GM19455 (cell line): ENCODE measurements at regions not wholly inside any gene's neighbourhood (a gene's known extent, or its start where the extent isn't known, plus 50 kb on each side); places are given as distances from the start of the nearest gene placed in this dataset.
A peak's percentile ranks its signal among the peaks of the same experiment; 100 is the strongest.

Experiments used
- ATAC-seq: cut with Tn5 transposase; IDR thresholded peaks from one replicate; pipeline ENCODE4 v1.9.1; 2021; ENCODE audit not compliant: unreplicated experiment

- peak; percentile 56 for ATAC-seq
These were observed 50.1 kb upstream of the ZNF608 start for GRCh38 chr5:124796495-124796894.

- no peak for ATAC-seq
These were observed 51.2 kb upstream of the ZNF608 start for GRCh38 chr5:124797665-124798087.

- ATAC-seq = no peak
These were observed 52.5 kb upstream of the ZNF608 start for GRCh38 chr5:124798890-124799289.

GRCh38 chr5:124801551-124801950 lies 55.1 kb upstream of the ZNF608 start:
- ATAC-seq = no peak

- ATAC-seq = no peak
These were observed 57.3 kb upstream of the ZNF608 start for GRCh38 chr5:124803617-124804323.

GRCh38 chr5:124806026-124806372 lies 59.6 kb upstream of the ZNF608 start:
- no peak for ATAC-seq

GRCh38 chr5:124806373-124807077 lies 60.1 kb upstream of the ZNF608 start:
- no peak for ATAC-seq

GRCh38 chr5:124808842-124809268 lies 62.4 kb upstream of the ZNF608 start:
- ATAC-seq = no peak

GRCh38 chr5:124810396-124811006 lies 64.1 kb upstream of the ZNF608 start:
- no peak for ATAC-seq

- ATAC-seq = no peak
These were observed 66.4 kb upstream of the ZNF608 start for GRCh38 chr5:124812771-124813358.

- ATAC-seq = no peak
These were observed 69.9 kb upstream of the ZNF608 start for GRCh38 chr5:124816381-124816780.

- no peak for ATAC-seq
These were observed 72.8 kb upstream of the ZNF608 start for GRCh38 chr5:124819201-124819600.

GRCh38 chr5:124822647-124823046 lies 76.2 kb upstream of the ZNF608 start:
- ATAC-seq = no peak

- no peak for ATAC-seq
These were observed 76.9 kb upstream of the ZNF608 start for GRCh38 chr5:124823380-124823779.

- ATAC-seq = no peak
These were observed 78.3 kb upstream of the ZNF608 start for GRCh38 chr5:124824637-124825158.

- peak; percentile 77 for ATAC-seq
These were observed 79.0 kb upstream of the ZNF608 start for GRCh38 chr5:124825250-124825982.

- no peak for ATAC-seq
These were observed 79.5 kb upstream of the ZNF608 start for GRCh38 chr5:124825983-124826337.

- no peak for ATAC-seq
These were observed 82.3 kb upstream of the ZNF608 start for GRCh38 chr5:124828731-124829234.

- no peak for ATAC-seq
These were observed 85.3 kb upstream of the ZNF608 start for GRCh38 chr5:124831687-124832240.

GRCh38 chr5:124832510-124832909 lies 86.1 kb upstream of the ZNF608 start:
- ATAC-seq = no peak
